ENCODE measurements at regions not wholly inside any gene's neighbourhood (a gene's known extent, or its start where the extent isn't known, plus 50 kb on each side); places are given as distances from the start of the nearest gene placed in this dataset.

DNA sequence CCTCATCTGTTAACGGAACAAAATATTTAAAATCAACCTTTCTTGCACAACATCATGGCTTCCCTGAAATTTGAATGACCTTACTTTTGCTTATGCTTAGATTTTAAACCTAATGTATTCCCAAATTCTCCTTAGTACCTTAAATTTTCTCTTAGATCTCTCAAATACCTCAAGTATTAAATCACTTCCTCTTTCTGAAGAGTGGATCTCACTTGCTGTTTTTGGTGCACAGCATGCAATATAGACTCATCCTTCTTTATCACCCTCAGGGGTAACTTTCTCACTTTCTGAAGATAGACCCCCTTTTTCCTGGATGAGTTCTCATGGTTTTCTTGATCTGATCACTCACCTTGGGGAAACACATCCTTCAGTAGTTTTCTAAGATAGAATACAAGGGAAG, 871.7 kb downstream of the DACH1 start:
- no peak for TF ChIP-seq POLR2A (IDR thresholded peaks at IDR 0.05; ENCODE audit: low read length)
- TF ChIP-seq GATA1 (IDR thresholded peaks at IDR 0.05; ENCODE audit: low read depth, low read length) = no peak

Measured in erythroblast (primary cell).